Spleen (tissue), 11 donors: ENCODE measurements at regions not wholly inside any gene's neighbourhood (a gene's known extent, or its start where the extent isn't known, plus 50 kb on each side); places are given as distances from the start of the nearest gene placed in this dataset.

Experiments
- DNase-seq: peaks from one replicate; pipeline ENCODE4 v3.0.0-alpha.2; 2020
- H3K27ac ChIP-seq, 8 donors: fragments of 200-600 bp; sonication (generic) in 7 of 8; 1 replicate in 4 of 8; 2 replicates in 4 of 8; pipeline versions ENCODE4 v1.5.0 to v1.8.0; 2016 to 2021; ENCODE audit warnings: inconsistent platforms in 4 of 8, mild to moderate bottlenecking in 4 of 8, moderate library complexity in 1 of 8
- H3K27me3 ChIP-seq, 7 donors: fragments of 200-600 bp; sonication (generic) in 6 of 7; replicated peaks in 1 of 7; 1 replicate in 4 of 7; 2 replicates in 3 of 7; pipeline versions ENCODE4 v1.5.0 to v1.8.0; 2016 to 2021; ENCODE audit warnings: inconsistent platforms in 3 of 7, mild to moderate bottlenecking in 1 of 7
- H3K36me3 ChIP-seq, 6 donors: fragments of 200-600 bp; sonication (generic) in 5 of 6; 1 replicate in 4 of 6; 2 replicates in 2 of 6; pipeline versions ENCODE4 v1.5.0 to v1.8.0; 2016 to 2021; ENCODE audit warnings: inconsistent platforms in 2 of 6
- H3K4me1 ChIP-seq, 6 donors: fragments of 200-600 bp; sonication (generic) in 5 of 6; 1 replicate in 3 of 6; 2 replicates in 3 of 6; pipeline versions ENCODE4 v1.5.0 to v1.8.0; 2016 to 2021; ENCODE audit warnings: inconsistent platforms in 3 of 6
- H3K4me3 ChIP-seq, 8 donors: fragments of 200-600 bp; sonication (generic) in 7 of 8; 1 replicate in 4 of 8; 2 replicates in 4 of 8; pipeline versions ENCODE4 v1.5.0 to v1.8.0; 2016 to 2021; ENCODE audit warnings: inconsistent platforms in 4 of 8, mild to moderate bottlenecking in 4 of 8, moderate library complexity in 2 of 8
- H3K9me3 ChIP-seq, 8 donors: fragments of 200-600 bp; sonication (generic) in 7 of 8; 1 replicate in 4 of 8; 2 replicates in 4 of 8; pipeline versions ENCODE4 v1.5.0 to v1.8.0; 2016 to 2021; ENCODE audit warnings: inconsistent platforms in 4 of 8
- CTCF ChIP-seq, 11 experiments: fragments of 200-600 bp in 7 of 11; fragments of 450-650 bp in 4 of 11; sonication (generic) in 4 of 11; IDR thresholded peaks in 8 of 11; conservative IDR thresholded peaks in 3 of 11; 1 replicate in 7 of 11; 2 replicates in 4 of 11; pipeline versions ENCODE4 v1.4.0 to v1.8.0; 2016 to 2021; ENCODE audit warnings: antibody characterized with exemption in 11 of 11, inconsistent platforms in 4 of 11, mild to moderate bottlenecking in 1 of 11
- POLR2A ChIP-seq, 3 donors: fragments of 450-650 bp; IDR thresholded peaks; one replicate each; pipeline ENCODE4 v1.5.1; 2017; ENCODE audit warnings: antibody characterized with exemption in 3 of 3, mild to moderate bottlenecking in 1 of 3
- POLR2AphosphoS5 ChIP-seq, 3 donors: sonication (generic); formaldehyde crosslinking; IDR thresholded peaks; one replicate each; pipeline ENCODE4 v1.5.1; 2017; ENCODE audit warnings: antibody characterized with exemption in 3 of 3
- WGBS, 5 donors: extraction: QIAGEN DNeasy Blood & Tissue Kit in 3 of 5; methylation state at CpG; one replicate each; pipeline versions ENCODE4 v1.1.5 to v1.1.7; 2013 to 2018; 5-methylcytosine and 5-hydroxymethylcytosine counted together
- intact Hi-C: fragments of 100-400 bp; cut with DNase I; formaldehyde crosslinking; loops from one replicate; pipeline ENCODE4 v1.15.0; 2023; ENCODE audit warnings: low total_unique reads
- donor health status: healthy with polysubstance abuse.
- donor health status: DM: no; HTN: no; CAD: no; lungs with moderate emphysema.
- donor health status: DM: no; HTN: no; CAD: no.
- donor health status: Bipolar disorder and iron deficiency.
- donor health status: healthy.
- donor health status: DM: no; HTN: no; CAD: no.
- donor health status: DM: yes; HTN: yes; CAD: no.

- Histone ChIP-seq H3K4me1 (no peaks in the 10 kb centered on the region), H3K4me3 (no peak overlapping the region), H3K27ac (no peak overlapping the region), H3K36me3 (no peaks in the 10 kb centered on the region), H3K27me3 (no peaks in the 10 kb centered on the region), H3K9me3 (no peaks in the 10 kb centered on the region)
- 72 to 90% (median 77%) methylated on average over 4 of the region's 4 CpGs for WGBS, 5 donors
- DNase-seq: no peak
- TF ChIP-seq POLR2AphosphoS5 (IDR thresholded peaks at IDR 0.05): no peak
- no peak for TF ChIP-seq CTCF (IDR thresholded peaks at IDR 0.05 in 8 of 11, conservative IDR thresholded peaks at IDR 0.05 in 3 of 11)
- TF ChIP-seq POLR2A (IDR thresholded peaks at IDR 0.05): no peak
- intact Hi-C loops: no loop called here
Measured at GRCh38 chr2:19045151-19045550, 313.3 kb downstream of the OSR1 start.

GRCh38 chr2:19043893-19044292 is 314.5 kb downstream of the OSR1 start:
- Histone ChIP-seq H3K4me1 (peaks cover 0 to under 1% (median 0%) of the 10 kb centered on the region in 6 donors), H3K36me3 (no peaks in the 10 kb centered on the region), H3K27ac (no peak overlapping the region), H3K9me3 (no peaks in the 10 kb centered on the region), H3K4me3 (no peak overlapping the region), H3K27me3 (no peaks in the 10 kb centered on the region)
- DNase-seq: no peak
- no peak for TF ChIP-seq POLR2A (IDR thresholded peaks at IDR 0.05)
- no peak for TF ChIP-seq CTCF (IDR thresholded peaks at IDR 0.05 in 8 of 11, conservative IDR thresholded peaks at IDR 0.05 in 3 of 11)
- TF ChIP-seq POLR2AphosphoS5 (IDR thresholded peaks at IDR 0.05): no peak
- WGBS, 5 donors: 85 to 92% (median 91%) methylated on average over 2 of the region's 2 CpGs
- intact Hi-C loops: no loop called here

- Histone ChIP-seq H3K4me3 (no peak overlapping the region), H3K27me3 (no peaks in the 10 kb centered on the region), H3K36me3 (no peaks in the 10 kb centered on the region), H3K27ac (no peak overlapping the region), H3K9me3 (no peaks in the 10 kb centered on the region), H3K4me1 (peaks cover 0 to 9% (median 0%) of the 10 kb centered on the region in 6 donors)
- DNase-seq: no peak
- intact Hi-C loops: no loop called here
- TF ChIP-seq POLR2A (IDR thresholded peaks at IDR 0.05): no peak
- no peak for TF ChIP-seq CTCF (IDR thresholded peaks at IDR 0.05 in 8 of 11, conservative IDR thresholded peaks at IDR 0.05 in 3 of 11)
- TF ChIP-seq POLR2AphosphoS5 (IDR thresholded peaks at IDR 0.05): no peak
- 64 to 72% (median 65%) methylated on average over 5 of the region's 5 CpGs for WGBS, 5 donors
Measured at GRCh38 chr2:19041434-19042041, 316.9 kb downstream of the OSR1 start.

GRCh38 chr2:19038071-19039015 is 320.1 kb downstream of the OSR1 start:
- Histone ChIP-seq H3K36me3 (no peaks in the 10 kb centered on the region), H3K9me3 (no peaks in the 10 kb centered on the region), H3K4me1 (peaks cover 0 to 9% (median 0%) of the 10 kb centered on the region in 6 donors), H3K27me3 (no peaks in the 10 kb centered on the region), H3K4me3 (no peak overlapping the region), H3K27ac (no peak overlapping the region)
- TF ChIP-seq POLR2A (IDR thresholded peaks at IDR 0.05): no peak
- TF ChIP-seq POLR2AphosphoS5 (IDR thresholded peaks at IDR 0.05): no peak
- TF ChIP-seq CTCF (IDR thresholded peaks at IDR 0.05 in 8 of 11, conservative IDR thresholded peaks at IDR 0.05 in 3 of 11): no peak
- WGBS, 5 donors: 24 to 32% (median 26%) methylated on average over 3 of the region's 3 CpGs
- DNase-seq: no peak
- intact Hi-C loops: no loop called here
